HEK293T (cell line): ENCODE measurements at regions not wholly inside any gene's neighbourhood (a gene's known extent, or its start where the extent isn't known, plus 50 kb on each side); places are given as distances from the start of the nearest gene placed in this dataset.

Source experiments
- CTCF ChIA-PET: fragments of 350-600 bp; formaldehyde crosslinking; extraction: SDS; loops from one replicate; lab custom pipeline; 2021; ENCODE audit warnings: antibody characterized with exemption, inconsistent platforms; lab: Yijun Ruan, JAX
- POLR2A ChIA-PET: fragments of 350-600 bp; formaldehyde crosslinking; extraction: SDS; loops from one replicate; lab custom pipeline; 2020; ENCODE audit warnings: antibody characterized with exemption, inconsistent platforms; lab: Yijun Ruan, JAX
- DNase-seq: peaks from one replicate; pipeline ENCODE4 v3.0.0; 2012; ENCODE audit warnings: mixed read lengths; ENCODE audit errors: extremely low spot score
- ARNT ChIP-seq: fragments of 450-650 bp; IDR thresholded peaks from 2 replicates; pipeline ENCODE4 v1.6.1; 2017; ENCODE audit warnings: mild to moderate bottlenecking
- BHLHE40 ChIP-seq: fragments of 450-650 bp; IDR thresholded peaks from 2 replicates; pipeline ENCODE4 v1.6.1; 2016; ENCODE audit warnings: mild to moderate bottlenecking, moderate library complexity, borderline replicate concordance
- CTBP1 ChIP-seq: fragments of 450-650 bp; IDR thresholded peaks from 2 replicates; pipeline ENCODE4 v1.6.1; 2016; ENCODE audit warnings: borderline replicate concordance
- ELF4 ChIP-seq: fragments of 450-650 bp; IDR thresholded peaks from 2 replicates; pipeline ENCODE4 v1.6.1; 2017; ENCODE audit warnings: antibody characterized with exemption
- FOXA1 ChIP-seq: fragments of 450-650 bp; IDR thresholded peaks from 2 replicates; pipeline ENCODE4 v1.6.1; 2016; ENCODE audit warnings: mild to moderate bottlenecking
- FOXK2 ChIP-seq: fragments of 450-650 bp; IDR thresholded peaks from 2 replicates; pipeline ENCODE4 v1.6.1; 2016; ENCODE audit warnings: mild to moderate bottlenecking
- FOXM1 ChIP-seq: fragments of 450-650 bp; IDR thresholded peaks from 2 replicates; pipeline ENCODE4 v1.6.1; 2017; ENCODE audit warnings: mild to moderate bottlenecking, borderline replicate concordance
- HDGF ChIP-seq: fragments of 450-650 bp; IDR thresholded peaks from 2 replicates; pipeline ENCODE4 v1.6.1; 2017; ENCODE audit warnings: antibody characterized with exemption, borderline replicate concordance
- L3MBTL2 ChIP-seq: fragments of 450-650 bp; conservative IDR thresholded peaks from 2 replicates; pipeline ENCODE4 v1.6.1; 2016; ENCODE audit warnings: mild to moderate bottlenecking
- LEF1 ChIP-seq: fragments of 450-650 bp; IDR thresholded peaks from 2 replicates; pipeline ENCODE4 v1.6.1; 2017; ENCODE audit warnings: mild to moderate bottlenecking, borderline replicate concordance
- NFRKB ChIP-seq: fragments of 450-650 bp; IDR thresholded peaks from 2 replicates; pipeline ENCODE4 v1.6.1; 2016; ENCODE audit warnings: mild to moderate bottlenecking, moderate library complexity
- PKNOX1 ChIP-seq: fragments of 450-650 bp; IDR thresholded peaks from 2 replicates; pipeline ENCODE4 v1.6.1; 2016
- SP1 ChIP-seq: fragments of 450-650 bp; IDR thresholded peaks from 2 replicates; pipeline ENCODE4 v1.6.1; 2017
- SUZ12 ChIP-seq: fragments of 450-650 bp; IDR thresholded peaks from 2 replicates; pipeline ENCODE4 v1.6.1; 2016; ENCODE audit warnings: mild to moderate bottlenecking
- TARDBP ChIP-seq: fragments of 450-650 bp; IDR thresholded peaks from 2 replicates; pipeline ENCODE4 v1.6.1; 2016
- ZNF384 ChIP-seq: fragments of 450-650 bp; IDR thresholded peaks from 2 replicates; pipeline ENCODE4 v1.6.1; 2016

GRCh38 chrX:149262086-149262485 lies 243.0 kb downstream of the IDS start:
- POLR2A ChIA-PET = no interaction called here
- TF ChIP-seq ELF4 (no peak), FOXM1 (no peak), BHLHE40 (no peak), SP1 (no peak), NFRKB (no peak), ARNT (no peak), SUZ12 (no peak), PKNOX1 (no peak), CTBP1 (no peak), FOXK2 (no peak), FOXA1 (no peak), TARDBP (no peak), HDGF (no peak), ZNF384 (no peak), L3MBTL2 (no peak), LEF1 (no peak)
- CTCF ChIA-PET = no interaction called here

GRCh38 chrX:149259241-149259640 lies 245.9 kb downstream of the IDS start:
- no peak for DNase-seq
- ChIA-PET POLR2A (no interaction called here), CTCF (no interaction called here)
- TF ChIP-seq CTBP1 (no peak), SUZ12 (no peak), SP1 (no peak), PKNOX1 (no peak), ZNF384 (no peak), FOXK2 (no peak), ELF4 (no peak)

More at GRCh38 chrX:149262086-149262485, 243.0 kb downstream of the IDS start:
- no peak for DNase-seq

- no peak for TF ChIP-seq FOXM1
- no peak for TF ChIP-seq L3MBTL2
- no peak for TF ChIP-seq FOXA1
- no peak for TF ChIP-seq ARNT
- no peak for TF ChIP-seq SP1
- TF ChIP-seq BHLHE40 = no peak
- no peak for TF ChIP-seq LEF1
- TF ChIP-seq SUZ12 = no peak
- TF ChIP-seq HDGF = no peak
- no peak for TF ChIP-seq CTBP1
- no peak for TF ChIP-seq ELF4
- no peak for TF ChIP-seq FOXK2
- TF ChIP-seq TARDBP = no peak
- TF ChIP-seq PKNOX1 = no peak
- no peak for TF ChIP-seq ZNF384
- no peak for TF ChIP-seq NFRKB
- ChIA-PET POLR2A (no interaction called here), CTCF (no interaction called here)
- no peak for DNase-seq
These were observed 249.2 kb downstream of the IDS start for GRCh38 chrX:149255860-149256259.

GRCh38 chrX:149248073-149248625 lies 257.0 kb downstream of the IDS start:
- TF ChIP-seq BHLHE40 (no peak), ARNT (no peak), NFRKB (no peak), FOXM1 (no peak), ZNF384 (no peak), TARDBP (no peak), CTBP1 (no peak), FOXA1 (no peak), HDGF (no peak), PKNOX1 (no peak), FOXK2 (no peak), SP1 (no peak), LEF1 (no peak), ELF4 (no peak), L3MBTL2 (no peak), SUZ12 (no peak)
- ChIA-PET CTCF (no interaction called here), POLR2A (no interaction called here)
- DNase-seq = no peak

- no peak for DNase-seq
- ChIA-PET CTCF (no interaction called here), POLR2A (no interaction called here)
- TF ChIP-seq BHLHE40 (no peak), TARDBP (no peak), CTBP1 (no peak)
These were observed 274.4 kb downstream of the IDS start for GRCh38 chrX:149230689-149231088.

- CTCF ChIA-PET = no interaction called here
- POLR2A ChIA-PET = no interaction called here
- no peak for DNase-seq
- TF ChIP-seq ELF4 (no peak), HDGF (no peak), TARDBP (no peak), BHLHE40 (no peak), NFRKB (no peak), SP1 (no peak), L3MBTL2 (no peak), FOXM1 (no peak), LEF1 (no peak), FOXA1 (no peak), PKNOX1 (no peak), ZNF384 (no peak), CTBP1 (no peak), FOXK2 (no peak), ARNT (no peak), SUZ12 (no peak)
These were observed 281.3 kb downstream of the IDS start for GRCh38 chrX:149223854-149224253.
